Activated CD8-positive, alpha-beta memory T cell treated with anti-CD3 and anti-CD28 coated beads for 24 hours (primary cell): ENCODE measurements at regions not wholly inside any gene's neighbourhood (a gene's known extent, or its start where the extent isn't known, plus 50 kb on each side); places are given as distances from the start of the nearest gene placed in this dataset.
"Not testable (repeated sequence)": the region's sequence is repeated elsewhere in the genome, so short reads cannot be mapped to it uniquely, and the experiment has no call there.

Experiments
- DNase-seq: peaks from one replicate; pipeline ENCODE4 v3.0.0-alpha.2; 2020

GRCh38 chr18:45322343-45322742 is 292.9 kb upstream of the SLC14A2 start:
- no peak for DNase-seq

- DNase-seq = no peak
Observed at GRCh38 chr18:45324101-45324494, 291.2 kb upstream of the SLC14A2 start.

GRCh38 chr18:45324495-45325113 is 290.7 kb upstream of the SLC14A2 start:
- no peak for DNase-seq

GRCh38 chr18:45325778-45326177 is 289.5 kb upstream of the SLC14A2 start:
- DNase-seq = no peak

DNA sequence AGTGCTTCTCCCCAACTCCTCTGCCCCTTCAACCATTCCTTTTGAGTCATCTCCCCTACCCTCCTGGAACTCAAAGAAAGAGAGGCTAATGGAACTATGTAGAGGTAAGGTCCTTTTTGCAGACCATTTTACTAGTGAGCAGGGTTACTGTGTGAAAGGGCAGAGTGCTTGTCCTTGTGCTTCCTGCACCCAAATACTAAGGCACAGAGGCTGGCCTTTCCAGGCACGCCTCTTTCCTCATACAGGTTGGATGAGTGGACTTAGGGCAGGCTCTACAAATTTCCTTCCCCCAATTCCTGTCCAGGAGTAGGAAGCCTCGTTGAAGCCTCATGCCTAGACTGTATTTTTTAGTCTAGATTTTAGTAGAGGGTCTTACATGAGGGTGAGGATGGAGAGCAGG is 288.8 kb upstream of the SLC14A2 start:
- DNase-seq = no peak

GRCh38 chr18:45328296-45328695 is 287.0 kb upstream of the SLC14A2 start:
- no peak for DNase-seq

- no peak for DNase-seq
Observed at GRCh38 chr18:45328811-45329210, 286.5 kb upstream of the SLC14A2 start.

DNA sequence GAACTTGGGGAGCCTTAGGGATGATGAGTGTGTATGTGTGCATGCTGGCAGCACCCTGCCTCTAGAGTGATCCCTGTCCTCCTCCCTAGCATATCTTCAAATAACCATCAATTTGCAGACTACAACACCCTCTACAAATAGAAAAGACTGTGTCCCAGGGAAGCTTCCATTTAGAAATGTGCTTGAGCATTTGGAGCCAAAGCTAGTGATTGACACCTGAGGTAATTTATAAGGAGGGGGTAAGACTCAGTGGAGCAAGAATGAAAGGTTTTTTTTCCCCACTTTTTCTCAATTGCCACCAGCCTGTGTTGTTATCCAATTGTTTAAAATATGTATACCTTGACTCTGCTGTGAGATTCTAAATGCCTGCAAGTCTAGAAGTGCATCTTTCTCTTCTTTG is 286.0 kb upstream of the SLC14A2 start:
- DNase-seq = no peak

DNA sequence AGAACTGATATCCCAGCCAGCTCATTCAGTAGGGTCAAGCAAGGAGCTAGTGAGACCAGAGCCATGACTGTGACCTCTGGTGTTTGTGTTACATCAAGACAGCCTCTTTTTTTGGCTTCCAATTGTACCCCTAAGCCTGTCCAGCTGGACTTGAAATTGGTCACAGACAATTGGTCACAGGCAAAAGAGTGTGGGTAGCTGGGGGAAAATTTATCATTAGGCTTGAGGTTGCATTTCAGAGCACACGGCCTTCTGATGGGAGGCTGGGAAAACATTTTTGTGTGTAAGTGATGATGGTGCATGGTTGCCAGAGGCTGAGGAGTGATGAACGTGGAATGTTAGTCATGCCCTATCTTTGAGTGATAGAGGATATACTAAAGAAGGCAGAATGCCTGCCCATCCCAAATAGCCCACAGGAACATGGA is 285.1 kb upstream of the SLC14A2 start:
- DNase-seq = no peak

GRCh38 chr18:45332871-45333270 is 282.4 kb upstream of the SLC14A2 start:
- no peak for DNase-seq

DNA sequence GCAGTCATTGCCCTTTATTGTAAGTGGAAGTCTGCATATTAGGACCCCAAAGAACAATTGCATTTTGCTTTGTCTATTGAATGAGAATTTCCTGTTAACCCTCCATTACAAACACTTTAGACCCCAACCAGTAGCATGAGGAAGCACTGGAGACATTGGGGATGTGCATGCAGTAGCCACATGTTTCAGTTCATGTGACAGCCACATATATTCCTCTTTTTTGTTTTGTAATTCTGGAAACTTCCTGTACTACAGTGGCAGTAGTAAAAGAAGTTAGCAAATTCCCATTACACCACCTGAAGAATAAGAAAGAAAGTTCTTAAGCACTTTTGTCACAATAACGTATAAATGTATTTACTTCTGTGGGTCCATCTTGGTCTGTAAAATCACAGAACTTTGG is 281.1 kb upstream of the SLC14A2 start:
- DNase-seq = no peak

GRCh38 chr18:45335282-45336043 is 279.8 kb upstream of the SLC14A2 start:
- no peak for DNase-seq

- DNase-seq = no peak
Observed at GRCh38 chr18:45336448-45336847, 278.8 kb upstream of the SLC14A2 start.

DNA sequence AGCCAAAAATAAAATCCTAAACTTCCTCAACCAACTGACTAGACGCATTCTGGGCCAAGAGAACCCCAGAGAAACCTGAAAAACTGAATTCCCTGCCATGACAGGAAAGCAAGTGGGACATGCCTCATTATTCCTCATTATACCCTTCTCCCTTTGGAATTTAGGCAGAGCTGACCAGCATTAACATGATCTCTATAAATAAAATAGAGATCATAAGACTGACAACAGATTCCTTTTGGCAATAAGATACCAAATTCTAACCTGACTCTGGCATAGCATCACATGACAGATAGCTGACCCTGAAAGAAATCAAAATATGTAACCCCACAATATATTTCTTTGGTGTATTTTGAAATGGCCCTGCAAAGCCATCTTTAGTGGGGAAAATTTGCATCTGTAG is 277.8 kb upstream of the SLC14A2 start:
- no peak for DNase-seq

DNA sequence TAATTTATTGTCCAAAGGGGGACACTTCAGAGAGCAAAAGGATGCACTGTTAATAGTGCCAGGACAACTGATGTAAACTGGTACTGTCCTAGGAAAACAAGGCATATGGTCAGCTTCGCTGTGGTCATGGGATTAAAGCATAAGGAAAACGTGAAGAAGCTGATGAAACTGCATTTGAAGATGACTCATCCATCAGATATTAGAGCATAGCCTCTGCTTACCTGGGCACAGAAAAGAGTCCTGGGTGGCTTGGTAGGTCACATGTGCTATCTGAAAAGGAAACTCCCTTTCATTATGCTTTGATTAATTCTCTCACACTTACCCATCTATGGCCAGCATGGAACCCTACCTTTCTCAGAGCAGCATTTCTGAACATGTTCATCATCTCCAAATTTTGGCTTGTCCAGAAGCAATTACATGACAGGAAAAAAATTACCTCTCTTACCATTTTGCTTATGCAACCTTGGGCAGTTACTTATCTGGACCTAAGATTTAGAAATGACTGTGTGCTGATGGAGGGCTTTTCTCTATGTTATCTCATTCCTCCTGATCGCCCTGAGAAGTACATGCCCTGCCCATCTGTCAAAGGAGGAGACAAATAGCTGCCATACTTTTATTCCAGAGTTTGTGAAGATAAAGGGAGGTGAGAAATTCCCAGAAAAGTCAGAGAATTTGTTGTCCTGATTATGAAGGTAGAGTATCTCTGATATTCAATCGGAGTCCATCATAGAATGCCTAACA is 275.3 kb upstream of the SLC14A2 start:
- no peak for DNase-seq

DNA sequence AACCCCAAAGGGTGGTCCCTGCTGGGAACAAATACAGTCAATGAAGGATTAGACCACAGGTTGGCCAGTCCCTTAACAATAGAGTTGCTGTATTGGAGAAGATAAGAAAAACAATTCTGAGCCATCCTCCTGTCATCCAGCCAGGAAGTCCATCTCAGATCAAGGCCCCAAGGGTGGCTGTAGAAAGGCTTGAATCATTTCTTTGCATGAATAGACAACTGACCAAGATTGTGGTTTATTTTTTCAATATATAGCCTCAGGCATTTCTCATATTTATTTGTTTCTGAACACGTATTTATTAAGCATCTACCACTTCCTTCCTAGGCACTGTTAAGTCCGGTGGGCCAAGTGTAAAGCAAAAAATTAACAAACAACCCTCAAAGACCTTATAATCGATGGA is 274.4 kb upstream of the SLC14A2 start:
- DNase-seq = no peak

DNA sequence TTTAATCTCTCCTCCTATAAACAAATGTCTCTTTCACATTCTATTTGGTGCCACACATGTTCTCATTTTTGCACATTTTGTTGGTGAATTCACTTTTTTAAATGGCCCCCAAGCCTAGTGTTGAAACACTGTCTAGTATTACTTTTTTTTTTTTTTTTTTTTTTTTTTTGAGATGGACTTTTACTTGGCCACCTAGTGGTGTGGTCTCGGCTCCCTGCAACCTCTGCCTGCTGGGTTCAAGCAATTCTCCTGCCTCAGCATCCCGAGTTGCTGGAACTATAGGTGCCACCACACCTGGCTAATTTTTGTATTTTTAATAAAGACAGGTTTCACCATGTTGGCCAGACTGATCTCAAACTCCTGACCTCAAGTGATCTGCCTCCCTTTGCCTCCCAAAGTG is 273.8 kb upstream of the SLC14A2 start:
- no peak for DNase-seq

- DNase-seq = no peak
Observed at GRCh38 chr18:45342166-45342565, 273.1 kb upstream of the SLC14A2 start.

- no peak for DNase-seq
Observed at GRCh38 chr18:45342653-45343052, 272.6 kb upstream of the SLC14A2 start.

DNA sequence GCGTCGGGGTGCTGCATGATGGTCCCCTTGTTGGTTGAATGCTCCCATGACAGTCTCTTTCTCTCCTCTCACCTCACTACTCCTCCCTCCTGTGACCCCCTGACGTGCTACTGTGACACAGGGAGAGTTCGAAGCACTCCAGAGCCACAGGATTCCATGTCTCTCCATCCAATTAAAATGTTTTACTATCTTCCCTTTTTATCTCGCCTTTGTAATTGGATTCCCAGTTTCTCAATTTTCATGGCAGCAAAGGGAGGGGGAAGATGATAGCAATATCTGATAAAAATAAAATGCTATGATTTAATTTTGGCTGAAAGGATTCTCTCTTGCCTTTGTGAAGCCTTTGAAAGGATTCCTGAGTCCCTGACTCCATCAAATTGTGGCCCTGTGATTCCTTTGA is 271.9 kb upstream of the SLC14A2 start:
- DNase-seq = no peak

GRCh38 chr18:45344680-45345079 is 270.6 kb upstream of the SLC14A2 start:
- DNase-seq = not testable (repeated sequence)

DNA sequence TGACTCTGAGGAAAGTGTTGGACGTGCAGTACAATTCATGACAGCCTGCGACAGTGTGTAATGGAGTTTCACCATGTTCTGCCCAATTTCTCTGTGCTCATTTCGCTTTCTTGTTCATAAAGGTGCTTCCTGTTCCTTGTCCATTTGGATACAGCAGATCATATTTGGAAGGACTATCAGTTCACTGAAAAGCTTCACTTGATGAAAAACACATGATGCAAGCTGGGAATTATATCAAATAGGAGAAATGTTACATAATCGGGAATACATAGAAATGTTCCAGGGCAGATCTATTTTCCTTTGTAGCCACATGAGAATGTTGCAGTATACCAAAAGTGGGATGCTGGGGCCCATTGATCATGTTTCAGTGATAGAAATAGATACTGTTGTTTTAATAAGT is 266.3 kb upstream of the SLC14A2 start:
- no peak for DNase-seq

DNA sequence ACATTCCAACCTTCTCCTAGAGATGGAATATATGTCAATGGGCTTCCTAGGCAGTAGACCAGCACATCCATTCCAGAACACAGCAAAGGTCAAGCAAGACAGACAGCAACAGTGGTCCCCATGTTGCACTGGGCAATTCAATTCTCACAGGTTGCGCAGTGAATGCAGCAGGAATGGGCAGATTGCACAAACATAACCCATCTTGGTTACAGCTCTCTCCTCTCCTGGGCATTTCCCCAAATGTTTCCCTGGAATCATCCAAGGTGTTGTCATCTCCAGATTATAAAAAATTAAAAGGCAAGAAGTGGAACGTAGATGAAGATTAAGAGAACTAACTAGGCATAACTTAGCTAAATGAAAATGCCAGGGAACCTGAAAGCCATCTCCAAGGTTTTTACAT is 265.8 kb upstream of the SLC14A2 start:
- DNase-seq = no peak
